OCI-LY7 (cell line): ENCODE measurements at regions not wholly inside any gene's neighbourhood (a gene's known extent, or its start where the extent isn't known, plus 50 kb on each side); places are given as distances from the start of the nearest gene placed in this dataset.

ENCODE experiments used
- BruUV-seq: library from RNA; stranded (reverse); fragments of 400-500 nt; replicated peaks from 2 replicates; lab custom pipeline; 2021; lab: Mats Ljungman, UMichigan
- CTCF ChIA-PET: fragments of 300-600 bp; sonication (Branson Sonifier 250); formaldehyde crosslinking; loops from one replicate; lab custom pipeline; 2022; ENCODE audit warnings: antibody characterized with exemption; ENCODE audit not compliant: unreplicated experiment; lab: Charles Lee
- POLR2A ChIA-PET: fragments of 300-600 bp; sonication (Branson Sonifier 250); formaldehyde crosslinking; loops from one replicate; lab custom pipeline; 2022; ENCODE audit warnings: antibody characterized with exemption; lab: Charles Lee
- DNase-seq: peaks from one replicate; pipeline ENCODE4 v3.0.0-alpha.2; 2015; ENCODE audit warnings: low spot score
- H2AFZ ChIP-seq: fragments of 200-600 bp; sonication (generic), shearing (Covaris generic); 2 replicates; pipeline ENCODE4 v1.6.1; 2014; ENCODE audit warnings: mild to moderate bottlenecking, antibody characterized with exemption, low read length, moderate library complexity
- H3K27ac ChIP-seq: fragments of 200-600 bp; sonication (generic); 2 replicates; pipeline ENCODE4 v1.5.1; 2014; ENCODE audit warnings: mixed run types, low read depth, mild to moderate bottlenecking, moderate library complexity, low read length, inconsistent platforms; ENCODE audit not compliant: poor library complexity, severe bottlenecking
- H3K36me3 ChIP-seq: fragments of 200-600 bp; sonication (generic); 2 replicates; pipeline ENCODE4 v1.6.1; 2014; ENCODE audit warnings: mild to moderate bottlenecking, antibody characterized with exemption, low read length, moderate library complexity, mixed read lengths; ENCODE audit not compliant: insufficient read depth
- H3K4me1 ChIP-seq: fragments of 200-600 bp; sonication (generic); 2 replicates; pipeline ENCODE4 v1.5.1; 2014; ENCODE audit warnings: mild to moderate bottlenecking, low read length; ENCODE audit not compliant: insufficient read depth, poor library complexity, severe bottlenecking
- H3K4me2 ChIP-seq: fragments of 200-600 bp; sonication (generic); 2 replicates; pipeline ENCODE4 v1.6.1; 2014; ENCODE audit warnings: mild to moderate bottlenecking, low read length
- H3K4me3 ChIP-seq: fragments of 200-600 bp; sonication (generic); 2 replicates; pipeline ENCODE4 v1.5.1; 2014; ENCODE audit warnings: mild to moderate bottlenecking, low read depth, low read length; ENCODE audit not compliant: poor library complexity, severe bottlenecking
- H3K79me2 ChIP-seq: fragments of 200-600 bp; sonication (generic); 2 replicates; pipeline ENCODE4 v1.6.1; 2016; ENCODE audit warnings: low read depth, mild to moderate bottlenecking, low read length, moderate library complexity, mixed read lengths; ENCODE audit not compliant: insufficient read depth
- H3K9me2 ChIP-seq: fragments of 200-600 bp; sonication (generic); 2 replicates; pipeline ENCODE4 v1.6.1; 2016; ENCODE audit warnings: mild to moderate bottlenecking, low read length, mixed read lengths; ENCODE audit not compliant: insufficient read depth
- H3K9me3 ChIP-seq: fragments of 200-600 bp; sonication (generic); 2 replicates; pipeline ENCODE4 v1.6.1; 2014; ENCODE audit warnings: mild to moderate bottlenecking, mixed run types, low read length, mixed read lengths
- H4K20me1 ChIP-seq: fragments of 200-600 bp; sonication (generic); 2 replicates; pipeline ENCODE4 v1.6.1; 2014; ENCODE audit warnings: mild to moderate bottlenecking, antibody characterized with exemption, low read length, moderate library complexity, mixed read lengths; ENCODE audit not compliant: insufficient read depth
- CTCF ChIP-seq: fragments of 200-600 bp; sonication (generic); conservative IDR thresholded peaks from 2 replicates; pipeline ENCODE4 v1.5.1; 2014; ENCODE audit warnings: mild to moderate bottlenecking, antibody characterized with exemption, low read length, moderate library complexity, mixed read lengths
- EZH2phosphoT487 ChIP-seq: fragments of 200-600 bp; sonication (generic); IDR thresholded peaks from 2 replicates; pipeline ENCODE4 v1.6.1; 2018; ENCODE audit warnings: low read depth, borderline replicate concordance, mild to moderate bottlenecking, mixed run types, antibody characterized with exemption, low read length, moderate library complexity, mixed read lengths
- intact Hi-C: fragments of 100-400 bp; cut with micrococcal nuclease; formaldehyde crosslinking; loops from one replicate; pipeline ENCODE4 v1.10.0; 2022; ENCODE audit not compliant: unreplicated experiment

- Histone ChIP-seq H3K4me2 (no peak overlapping the region), H3K4me3 (no peak overlapping the region), H2AFZ (no peak overlapping the region), H3K9me2 (no peaks in the 10 kb centered on the region), H3K36me3 (no peaks in the 10 kb centered on the region), H3K4me1 (no peaks in the 10 kb centered on the region), H3K27ac (no peak overlapping the region), H4K20me1 (no peaks in the 10 kb centered on the region), H3K9me3 (no peaks in the 10 kb centered on the region), H3K79me2 (no peaks in the 10 kb centered on the region)
- ChIA-PET POLR2A (interaction anchor here (0.7 to 0.9 kb wide), 3 partner anchors 34 to 1256 kb away, joined by 3 to 6 read pairs (median 5); no protein-coding TSS in a partner anchor), CTCF (no interaction called here)
- no TSS peak for BruUV-seq
- DNase-seq = no peak
- intact Hi-C loops = no loop called here
- TF ChIP-seq CTCF (no peak), EZH2phosphoT487 (no peak)
Observed at GRCh38 chr12:72746048-72746447, 473.9 kb downstream of the TRHDE start.

GRCh38 chr12:72747111-72747849 lies 475.1 kb downstream of the TRHDE start:
- H3K27ac ChIP-seq = no peak overlapping the region
- no peaks in the 10 kb centered on the region for H3K36me3 ChIP-seq
- no peaks in the 10 kb centered on the region for H3K79me2 ChIP-seq
- no peaks in the 10 kb centered on the region for H3K4me1 ChIP-seq
- no peaks in the 10 kb centered on the region for H3K9me3 ChIP-seq
- POLR2A ChIA-PET = interaction anchor here (0.6 to 0.9 kb wide), 2 partner anchors 32 to 678 kb away, joined by 3 to 5 read pairs; no protein-coding TSS in a partner anchor
- H3K4me3 ChIP-seq = no peak overlapping the region
- BruUV-seq = no TSS peak
- no peak for DNase-seq
- no peak for TF ChIP-seq EZH2phosphoT487
- no peak for TF ChIP-seq CTCF
- no peaks in the 10 kb centered on the region for H3K9me2 ChIP-seq
- no peaks in the 10 kb centered on the region for H4K20me1 ChIP-seq
- CTCF ChIA-PET = no interaction called here
- intact Hi-C loops = no loop called here
- H2AFZ ChIP-seq = no peak overlapping the region
- H3K4me2 ChIP-seq = no peak overlapping the region

GRCh38 chr12:72748971-72749370 lies 476.8 kb downstream of the TRHDE start:
- TF ChIP-seq CTCF (no peak), EZH2phosphoT487 (no peak)
- no peaks in the 10 kb centered on the region for H3K36me3 ChIP-seq
- no peaks in the 10 kb centered on the region for H3K79me2 ChIP-seq
- DNase-seq = no peak
- H3K4me1 ChIP-seq = no peaks in the 10 kb centered on the region
- no peak overlapping the region for H3K27ac ChIP-seq
- intact Hi-C loops = no loop called here
- ChIA-PET POLR2A (no interaction called here), CTCF (no interaction called here)
- no peaks in the 10 kb centered on the region for H4K20me1 ChIP-seq
- BruUV-seq = no TSS peak
- no peaks in the 10 kb centered on the region for H3K9me2 ChIP-seq
- no peak overlapping the region for H2AFZ ChIP-seq
- no peak overlapping the region for H3K4me2 ChIP-seq
- no peaks in the 10 kb centered on the region for H3K9me3 ChIP-seq
- no peak overlapping the region for H3K4me3 ChIP-seq
